ENCODE measurements at regions not wholly inside any gene's neighbourhood (a gene's known extent, or its start where the extent isn't known, plus 50 kb on each side); places are given as distances from the start of the nearest gene placed in this dataset.
A peak's percentile ranks its signal among the peaks of the same experiment; 100 is the strongest.
"Not testable (repeated sequence)": the region's sequence is repeated elsewhere in the genome, so short reads cannot be mapped to it uniquely, and the experiment has no call there.

GRCh38 chr3:151675858-151676615 is 57.7 kb upstream of the AADACL2 start:
- Histone ChIP-seq H2AFZ (ENCODE audit: insufficient read depth, low read depth, low read length, poor library complexity, severe bottlenecking) (no peak overlapping the region), H3K79me2 (ENCODE audit: insufficient read depth, low read length) (no peaks in the 10 kb centered on the region), H3K27me3 (ENCODE audit: control insufficient read depth in 2 of 2, insufficient read depth in 2 of 2, low read length in 2 of 2) (no peaks in the 10 kb centered on the region), H3K36me3 (replicated peaks in 1 of 2; ENCODE audit: control insufficient read depth in 1 of 2, insufficient read depth in 2 of 2, low read length in 2 of 2) (no peaks in the 10 kb centered on the region), H3K4me2 (replicated peaks; ENCODE audit: extremely low read depth, low read length, poor library complexity, severe bottlenecking) (no peak overlapping the region), H3K4me3 (replicated peaks in 1 of 3; ENCODE audit: low read depth in 2 of 3, low read length in 3 of 3) (no peak overlapping the region), H3K9ac (ENCODE audit: insufficient read depth, low read length, poor library complexity, severe bottlenecking) (no peak overlapping the region), H3K27ac (ENCODE audit: low read depth in 1 of 2, low read length in 2 of 2) (no peak overlapping the region), H3K9me3 (replicated peaks in 1 of 2; ENCODE audit: control insufficient read depth in 1 of 2, insufficient read depth in 1 of 2, low read length in 2 of 2) (peaks cover 0 to 4% of the 10 kb centered on the region in 2 donors), H4K20me1 (ENCODE audit: insufficient read depth, low read length) (no peaks in the 10 kb centered on the region), H3K4me1 (ENCODE audit: control insufficient read depth in 1 of 2, insufficient read depth in 2 of 2, low read length in 2 of 2) (peaks cover 3 to 5% of the 10 kb centered on the region in 2 donors)
- no peaks in the 10 kb centered on the region for H3K27me3 Mint-ChIP-seq (ENCODE audit: low read depth in 3 of 3)
- TF ChIP-seq CTCF (IDR thresholded peaks at IDR 0.05) = no peak
- intact Hi-C loops (cut with micrococcal nuclease) = no loop called here
- DNase-seq = no peak
- no peaks in the 10 kb centered on the region for H3K36me3 Mint-ChIP-seq
- peaks cover 21% of the 10 kb centered on the region for H3K4me1 Mint-ChIP-seq
- peaks cover 7 to 23% (median 13%) of the 10 kb centered on the region in 7 donors for H3K9me3 Mint-ChIP-seq
- peak overlapping the region in 1 of 7 donors; percentile 33 for H3K27ac Mint-ChIP-seq
- H3K4me3 Mint-ChIP-seq = no peak overlapping the region
- no CpG with 5 or more reads among the region's 8 CpGs for WGBS (ENCODE audit: insufficient coverage)

- Histone ChIP-seq H3K36me3 (replicated peaks in 1 of 2; ENCODE audit: control insufficient read depth in 1 of 2, insufficient read depth in 2 of 2, low read length in 2 of 2) (no peaks in the 10 kb centered on the region), H3K27me3 (ENCODE audit: control insufficient read depth in 2 of 2, insufficient read depth in 2 of 2, low read length in 2 of 2) (no peaks in the 10 kb centered on the region), H3K4me3 (replicated peaks in 1 of 3; ENCODE audit: low read depth in 2 of 3, low read length in 3 of 3) (no peak overlapping the region), H3K4me1 (ENCODE audit: control insufficient read depth in 1 of 2, insufficient read depth in 2 of 2, low read length in 2 of 2) (peaks cover 3 to 5% of the 10 kb centered on the region in 2 donors), H2AFZ (ENCODE audit: insufficient read depth, low read depth, low read length, poor library complexity, severe bottlenecking) (no peak overlapping the region), H3K27ac (ENCODE audit: low read depth in 1 of 2, low read length in 2 of 2) (no peak overlapping the region), H3K4me2 (replicated peaks; ENCODE audit: extremely low read depth, low read length, poor library complexity, severe bottlenecking) (no peak overlapping the region), H3K79me2 (ENCODE audit: insufficient read depth, low read length) (no peaks in the 10 kb centered on the region), H3K9ac (ENCODE audit: insufficient read depth, low read length, poor library complexity, severe bottlenecking) (no peak overlapping the region), H3K9me3 (replicated peaks in 1 of 2; ENCODE audit: control insufficient read depth in 1 of 2, insufficient read depth in 1 of 2, low read length in 2 of 2) (peaks cover 0 to 4% of the 10 kb centered on the region in 2 donors), H4K20me1 (ENCODE audit: insufficient read depth, low read length) (no peaks in the 10 kb centered on the region)
- Mint-ChIP-seq H3K36me3 (no peaks in the 10 kb centered on the region), H3K9me3 (peaks cover 4 to 30% (median 16%) of the 10 kb centered on the region in 7 donors), H3K27me3 (ENCODE audit: low read depth in 3 of 3) (no peaks in the 10 kb centered on the region), H3K4me1 (peaks cover 21% of the 10 kb centered on the region), H3K27ac (peak overlapping the region in 1 of 7 donors; percentile 50), H3K4me3 (no peak overlapping the region)
- no peak for DNase-seq
- WGBS (ENCODE audit: insufficient coverage) = 40% methylated on average over 1 of the region's 1 CpG
- no peak for TF ChIP-seq CTCF (IDR thresholded peaks at IDR 0.05)
- intact Hi-C loops (cut with micrococcal nuclease) = no loop called here
Measured at GRCh38 chr3:151673974-151674373, 59.8 kb upstream of the AADACL2 start.

DNA sequence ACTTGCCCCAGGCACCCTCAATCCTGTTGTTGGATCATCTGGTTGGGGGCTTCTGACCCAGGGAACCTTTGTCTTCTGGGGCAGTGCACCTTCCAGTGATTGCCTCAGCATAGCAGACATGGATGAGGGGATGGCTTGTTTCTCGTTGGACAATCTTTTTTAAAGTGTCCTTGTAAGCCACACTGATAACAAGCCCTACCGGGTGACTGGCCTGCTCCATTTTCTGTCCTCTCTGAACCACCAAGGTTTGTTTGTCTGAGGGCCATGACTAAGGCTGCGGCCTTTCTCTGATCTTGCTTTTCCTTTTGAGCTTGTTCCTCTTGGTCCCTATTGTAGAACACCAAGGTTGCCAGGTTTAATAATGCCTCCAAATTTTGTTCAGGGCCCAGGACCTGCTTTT is 66.0 kb upstream of the AADACL2 start:
- DNase-seq; H3K4me3 ChIP-seq (replicated peaks in 1 of 3; ENCODE audit: low read depth in 2 of 3, low read length in 3 of 3); H3K27me3 Mint-ChIP-seq (ENCODE audit: low read depth in 3 of 3); H3K9ac ChIP-seq (ENCODE audit: insufficient read depth, low read length, poor library complexity, severe bottlenecking); H3K4me1 ChIP-seq (ENCODE audit: control insufficient read depth in 1 of 2, insufficient read depth in 2 of 2, low read length in 2 of 2); H3K4me1 Mint-ChIP-seq; H3K27ac ChIP-seq (ENCODE audit: low read depth in 1 of 2, low read length in 2 of 2); intact Hi-C loops (cut with micrococcal nuclease); H3K79me2 ChIP-seq (ENCODE audit: insufficient read depth, low read length); H4K20me1 ChIP-seq (ENCODE audit: insufficient read depth, low read length); H3K9me3 ChIP-seq (replicated peaks in 1 of 2; ENCODE audit: control insufficient read depth in 1 of 2, insufficient read depth in 1 of 2, low read length in 2 of 2); H3K27me3 ChIP-seq (ENCODE audit: control insufficient read depth in 2 of 2, insufficient read depth in 2 of 2, low read length in 2 of 2); H3K36me3 Mint-ChIP-seq; H3K27ac Mint-ChIP-seq; H2AFZ ChIP-seq (ENCODE audit: insufficient read depth, low read depth, low read length, poor library complexity, severe bottlenecking); H3K36me3 ChIP-seq (replicated peaks in 1 of 2; ENCODE audit: control insufficient read depth in 1 of 2, insufficient read depth in 2 of 2, low read length in 2 of 2); H3K4me2 ChIP-seq (replicated peaks; ENCODE audit: extremely low read depth, low read length, poor library complexity, severe bottlenecking); H3K4me3 Mint-ChIP-seq: not testable (repeated sequence)
- WGBS (ENCODE audit: insufficient coverage) = 100% methylated on average over 2 of the region's 3 CpGs
- peaks cover 4 to 26% (median 16%) of the 10 kb centered on the region in 7 donors for H3K9me3 Mint-ChIP-seq
